ENCODE measurements at regions not wholly inside any gene's neighbourhood (a gene's known extent, or its start where the extent isn't known, plus 50 kb on each side); places are given as distances from the start of the nearest gene placed in this dataset.

DNA sequence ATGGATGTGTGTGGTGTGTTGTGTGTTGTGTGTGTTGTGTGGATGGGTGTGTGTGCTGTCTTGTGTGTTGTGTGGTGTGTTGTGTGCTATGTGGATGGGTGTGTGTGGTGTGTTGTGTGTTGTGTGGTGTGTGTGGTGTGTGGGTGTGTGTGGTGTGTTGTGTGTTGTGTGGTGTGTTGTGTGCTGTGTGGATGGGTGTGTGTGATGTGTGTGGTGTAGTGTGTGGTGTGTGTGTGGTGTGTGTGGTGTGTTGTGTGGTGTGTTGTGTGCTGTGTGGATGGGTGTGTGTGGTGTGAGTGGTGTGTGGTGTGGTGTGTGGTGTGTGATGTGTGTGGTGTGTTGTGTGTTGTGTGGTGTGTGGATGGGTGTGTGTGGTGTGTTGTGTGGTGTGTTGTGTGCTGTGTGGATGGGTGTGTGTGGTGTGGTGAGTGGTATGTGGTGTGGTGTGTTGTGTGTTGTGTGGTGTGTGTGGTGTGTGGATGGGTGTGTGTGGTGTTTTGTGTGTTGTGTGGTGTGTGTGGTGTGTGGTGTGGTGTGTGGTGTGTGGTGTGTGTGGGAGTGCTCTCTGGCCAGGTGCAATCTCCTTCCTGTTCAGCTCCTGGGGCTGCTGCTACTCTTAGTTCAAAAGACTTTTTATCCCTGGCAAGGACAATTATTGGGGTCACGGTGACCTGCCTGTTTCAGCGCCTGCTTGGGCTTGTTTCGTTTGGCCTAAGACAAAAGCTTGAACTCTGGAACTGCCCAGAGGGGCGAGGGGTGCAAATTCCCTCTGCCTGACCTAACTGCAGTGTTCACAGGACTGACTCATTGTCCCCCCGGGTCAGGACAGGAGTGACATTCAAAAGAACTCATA lies 101.1 kb downstream of the UBIAD1 start:
- TF ChIP-seq, protein P1, sequence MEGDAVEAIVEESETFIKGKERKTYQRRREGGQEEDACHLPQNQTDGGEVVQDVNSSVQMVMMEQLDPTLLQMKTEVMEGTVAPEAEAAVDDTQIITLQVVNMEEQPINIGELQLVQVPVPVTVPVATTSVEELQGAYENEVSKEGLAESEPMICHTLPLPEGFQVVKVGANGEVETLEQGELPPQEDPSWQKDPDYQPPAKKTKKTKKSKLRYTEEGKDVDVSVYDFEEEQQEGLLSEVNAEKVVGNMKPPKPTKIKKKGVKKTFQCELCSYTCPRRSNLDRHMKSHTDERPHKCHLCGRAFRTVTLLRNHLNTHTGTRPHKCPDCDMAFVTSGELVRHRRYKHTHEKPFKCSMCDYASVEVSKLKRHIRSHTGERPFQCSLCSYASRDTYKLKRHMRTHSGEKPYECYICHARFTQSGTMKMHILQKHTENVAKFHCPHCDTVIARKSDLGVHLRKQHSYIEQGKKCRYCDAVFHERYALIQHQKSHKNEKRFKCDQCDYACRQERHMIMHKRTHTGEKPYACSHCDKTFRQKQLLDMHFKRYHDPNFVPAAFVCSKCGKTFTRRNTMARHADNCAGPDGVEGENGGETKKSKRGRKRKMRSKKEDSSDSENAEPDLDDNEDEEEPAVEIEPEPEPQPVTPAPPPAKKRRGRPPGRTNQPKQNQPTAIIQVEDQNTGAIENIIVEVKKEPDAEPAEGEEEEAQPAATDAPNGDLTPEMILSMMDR (IDR thresholded peaks at IDR 0.05), result no peak
- no peak for TF ChIP-seq POLR2A (IDR thresholded peaks at IDR 0.05)
- no peak for TF ChIP-seq EP300 (IDR thresholded peaks at IDR 0.05)
- no peak for TF ChIP-seq POLR2AphosphoS5 (IDR thresholded peaks at IDR 0.05)
